ENCODE measurements at regions not wholly inside any gene's neighbourhood (a gene's known extent, or its start where the extent isn't known, plus 50 kb on each side); places are given as distances from the start of the nearest gene placed in this dataset.
A peak's percentile ranks its signal among the peaks of the same experiment; 100 is the strongest.

- DNase-seq = no peak
Observed at GRCh38 chr13:104871456-104871855, 1664.0 kb downstream of the EFNB2 start.

- DNase-seq = no peak
Observed at GRCh38 chr13:104869501-104869900, 1666.0 kb downstream of the EFNB2 start.

- no peak for DNase-seq
Observed at GRCh38 chr13:104868806-104869205, 1666.7 kb downstream of the EFNB2 start.

DNA sequence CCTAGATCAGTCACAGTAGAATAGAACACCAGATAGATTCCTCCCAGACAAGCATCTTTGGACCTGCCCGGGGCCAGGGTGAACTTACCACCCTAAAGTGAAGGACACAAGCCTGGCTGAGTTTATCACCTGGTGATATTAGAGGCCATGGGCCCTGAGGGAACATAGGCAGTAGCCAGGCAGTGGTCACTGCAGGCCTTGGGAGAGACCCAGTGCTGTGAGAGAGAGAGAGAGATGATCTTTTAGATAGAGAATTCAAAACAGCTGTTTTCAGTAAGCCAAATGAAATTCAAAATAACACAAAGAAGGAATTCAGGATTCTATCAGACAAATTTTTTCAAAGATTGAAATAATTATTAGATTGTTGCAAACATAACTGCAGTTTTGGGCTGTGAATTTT lies 1679.9 kb downstream of the EFNB2 start:
- no peak for DNase-seq

DNA sequence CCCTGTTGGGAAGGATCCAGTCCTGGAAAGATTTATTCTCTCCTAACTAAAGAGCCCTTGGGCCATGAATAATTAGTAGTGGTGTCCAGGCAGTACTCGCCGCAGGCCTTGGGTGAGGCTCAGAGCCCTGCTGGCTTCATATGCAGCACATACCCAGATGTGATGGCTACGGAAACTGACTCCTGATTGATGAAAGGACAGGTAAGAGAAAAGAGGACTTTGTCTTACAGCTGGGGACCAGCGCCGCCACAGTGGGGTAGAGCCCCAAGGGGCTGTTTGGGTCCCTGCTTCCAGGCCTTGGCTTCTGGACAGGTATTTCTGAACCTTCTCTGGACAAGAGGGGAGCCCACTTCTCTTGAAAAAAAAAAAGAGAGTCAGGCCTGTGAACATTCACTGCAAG lies 1680.8 kb downstream of the EFNB2 start:
- DNase-seq = no peak

DNA sequence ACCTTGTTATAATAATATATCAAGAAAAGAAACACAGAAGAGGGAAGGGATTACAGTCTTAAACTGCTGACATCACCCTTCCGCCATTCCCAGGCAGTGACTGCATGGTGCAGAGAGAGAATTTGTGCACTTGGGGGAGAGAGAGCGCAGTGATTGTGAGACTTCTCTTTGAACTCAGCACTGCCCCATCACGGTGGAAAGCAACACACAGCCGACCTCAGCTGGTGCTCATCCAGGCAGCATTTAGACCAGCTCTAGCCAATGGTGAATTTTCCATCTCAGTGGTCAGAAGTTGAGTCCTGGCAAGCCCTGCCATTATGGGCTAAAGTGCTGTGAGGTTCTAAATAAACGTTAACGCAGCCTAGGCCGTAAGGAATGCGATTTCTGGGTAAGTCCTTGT lies 1681.5 kb downstream of the EFNB2 start:
- DNase-seq = no peak

GRCh38 chr13:104847922-104848321 lies 1687.5 kb downstream of the EFNB2 start:
- no peak for DNase-seq

- DNase-seq = no peak
Observed at GRCh38 chr13:104843401-104843800, 1692.1 kb downstream of the EFNB2 start.

- DNase-seq = no peak
Observed at GRCh38 chr13:104841110-104841509, 1694.4 kb downstream of the EFNB2 start.

- DNase-seq = peak; percentile 5
Observed at GRCh38 chr13:104837756-104838155, 1697.7 kb downstream of the EFNB2 start.

DNA sequence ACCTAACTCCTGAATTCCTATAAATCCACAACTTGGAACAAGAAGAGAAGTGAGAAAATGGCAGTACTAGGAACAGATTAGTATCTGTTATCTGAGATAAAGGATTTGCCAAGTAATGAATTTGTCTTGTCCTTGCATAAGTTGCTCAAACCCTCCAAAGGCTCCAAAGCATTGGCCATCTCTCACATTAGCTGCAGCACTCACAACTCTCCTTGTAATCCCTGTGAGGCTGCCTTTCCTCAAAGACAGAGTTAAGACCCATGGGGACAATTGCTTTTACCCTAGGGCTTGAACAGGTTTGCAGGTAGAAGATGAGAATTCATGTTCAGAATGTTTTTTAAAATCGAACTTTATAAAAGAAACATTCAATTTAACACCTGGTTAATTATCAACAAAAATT lies 1702.2 kb downstream of the EFNB2 start:
- no peak for DNase-seq

GRCh38 chr13:104832231-104832630 lies 1703.2 kb downstream of the EFNB2 start:
- DNase-seq = no peak

DNA sequence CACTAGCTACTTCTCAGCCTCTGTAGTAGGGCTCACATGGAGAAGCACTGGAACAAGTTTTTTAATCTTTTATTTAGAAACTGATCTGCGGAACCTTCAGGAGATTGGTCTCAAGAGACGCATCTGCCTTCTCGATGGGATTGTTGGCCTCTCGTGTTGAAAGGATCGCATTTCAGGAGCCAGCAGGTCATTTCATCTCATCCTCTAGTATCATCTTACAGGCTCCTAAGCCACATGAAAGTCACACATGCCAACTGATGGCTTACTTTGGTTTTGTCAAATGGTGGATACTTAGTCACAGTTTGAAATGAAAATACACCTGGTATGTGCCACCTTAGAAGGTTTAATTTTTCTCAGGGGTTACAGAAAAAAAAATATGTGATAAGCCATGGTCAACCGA lies 1703.6 kb downstream of the EFNB2 start:
- DNase-seq = no peak

DNA sequence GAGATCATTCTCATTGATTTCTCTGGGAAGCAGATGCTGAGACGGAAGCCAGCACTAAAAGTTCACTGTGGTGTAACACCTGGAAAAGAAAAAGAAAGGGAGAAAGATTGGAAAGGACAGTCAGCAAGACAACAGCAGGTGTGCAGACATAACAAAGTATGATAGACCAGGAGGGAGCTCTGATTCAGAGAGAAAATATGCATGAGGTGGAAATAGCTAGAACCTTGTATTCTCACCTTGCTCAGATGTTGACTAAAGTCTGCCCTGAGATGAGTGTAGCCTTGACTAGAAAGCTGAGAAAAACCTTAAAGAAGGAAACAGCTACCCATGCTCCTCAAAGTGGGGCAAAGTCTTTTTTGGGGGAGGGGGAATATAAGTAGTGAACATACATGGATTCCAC lies 1711.8 kb downstream of the EFNB2 start:
- DNase-seq = no peak

GRCh38 chr13:104823071-104823470 lies 1712.4 kb downstream of the EFNB2 start:
- no peak for DNase-seq

DNA sequence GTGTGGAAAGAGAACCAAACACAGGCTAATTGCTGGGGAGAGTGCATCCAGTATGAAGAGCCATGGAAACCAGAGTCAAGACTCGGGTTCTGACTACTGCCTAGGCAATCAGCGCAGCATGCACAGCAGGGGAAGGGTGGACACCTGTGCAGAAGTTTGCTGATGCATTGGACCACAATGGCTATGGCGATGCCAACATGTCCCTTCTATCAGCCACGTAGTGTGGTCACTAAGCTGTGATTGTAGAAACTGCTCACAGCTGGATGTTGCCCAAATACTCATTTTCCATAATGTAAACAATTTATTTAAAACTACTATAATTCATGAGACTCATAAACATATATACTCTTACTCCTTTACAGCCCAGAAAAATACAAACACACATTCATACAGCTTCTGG lies 1718.2 kb downstream of the EFNB2 start:
- DNase-seq = no peak

GRCh38 chr13:104816726-104817125 lies 1718.7 kb downstream of the EFNB2 start:
- DNase-seq = peak; percentile 27

DNA sequence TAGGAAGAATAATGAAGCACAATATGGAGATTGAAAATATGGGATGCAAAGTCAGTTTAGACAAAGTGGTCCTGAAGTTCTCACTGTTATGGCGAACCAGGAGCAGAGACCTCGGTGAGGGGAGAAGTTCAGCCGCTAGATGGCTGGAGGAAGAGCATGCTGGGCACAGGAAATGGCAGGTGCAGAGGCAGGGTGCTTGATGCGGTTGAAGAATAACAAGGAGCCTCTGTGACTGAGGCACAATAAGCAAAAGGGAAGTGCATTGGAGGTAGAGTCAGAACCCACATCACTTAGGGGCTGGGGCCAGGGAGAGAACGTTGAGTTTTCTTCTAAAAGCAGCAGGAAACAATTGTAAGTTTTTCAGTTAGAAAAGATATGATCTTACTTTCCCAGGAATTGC lies 1725.2 kb downstream of the EFNB2 start:
- no peak for DNase-seq

GRCh38 chr13:104809483-104809882 lies 1726.0 kb downstream of the EFNB2 start:
- no peak for DNase-seq

GRCh38 chr13:104805346-104805745 lies 1730.1 kb downstream of the EFNB2 start:
- no peak for DNase-seq

- DNase-seq = no peak
Observed at GRCh38 chr13:104799152-104799551, 1732.9 kb upstream of the SLC10A2 start.

GRCh38 chr13:104798486-104798885 lies 1732.3 kb upstream of the SLC10A2 start:
- DNase-seq = no peak

DNA sequence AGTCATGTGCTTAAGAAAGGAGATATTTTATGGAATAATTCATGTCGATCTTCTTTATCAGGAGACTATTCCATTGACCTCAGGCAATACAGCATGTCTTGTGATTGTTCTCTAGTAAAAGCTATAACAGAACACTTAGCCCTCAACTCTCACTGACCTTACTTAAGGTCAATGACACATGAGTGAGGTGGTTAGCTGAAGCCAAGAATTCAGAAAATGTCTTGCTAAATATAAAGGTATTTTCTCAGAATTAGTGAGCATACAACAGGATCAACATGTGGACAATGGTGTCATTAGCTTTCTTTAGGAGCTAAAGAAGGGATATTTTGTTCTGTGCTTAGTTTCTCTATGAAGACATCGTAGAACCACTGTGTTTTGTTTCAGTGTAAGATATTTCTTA lies 1730.4 kb upstream of the SLC10A2 start:
- DNase-seq = no peak

DNA sequence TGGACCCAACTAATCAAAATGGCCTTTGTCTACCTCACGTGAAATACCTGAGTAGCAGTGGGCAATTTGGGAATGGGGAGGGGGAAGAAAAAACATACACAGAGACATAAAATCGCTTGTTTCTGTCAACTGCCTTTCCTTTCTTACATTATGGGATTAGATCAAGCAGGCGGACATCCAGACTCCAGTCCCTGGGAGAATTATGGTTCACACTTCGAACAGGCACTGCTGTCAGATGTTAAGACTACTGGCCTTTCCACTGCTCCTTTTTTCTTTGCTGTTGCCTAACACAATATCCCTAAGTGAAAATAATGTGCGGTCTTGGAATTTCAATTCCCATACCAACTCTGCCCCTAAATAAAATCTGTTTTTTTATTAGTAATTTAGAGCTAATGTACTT lies 1719.7 kb upstream of the SLC10A2 start:
- DNase-seq = no peak

GRCh38 chr13:104784891-104785290 lies 1718.7 kb upstream of the SLC10A2 start:
- DNase-seq = no peak

- DNase-seq = no peak
Observed at GRCh38 chr13:104782741-104783140, 1716.5 kb upstream of the SLC10A2 start.

All from NCI-H446 treated with DMSO at 0.1 percent for 48 hours (cell line).